ENCODE measurements at regions not wholly inside any gene's neighbourhood (a gene's known extent, or its start where the extent isn't known, plus 50 kb on each side); places are given as distances from the start of the nearest gene placed in this dataset.

GRCh38 chr13:74324338-74324737 is 190.1 kb upstream of the KLF12 start:
- no peak for ATAC-seq
- no peak for DNase-seq
- intact Hi-C loops (cut with DNase I, micrococcal nuclease): no loop called here

- DNase-seq: no peak
- no peak for ATAC-seq
- intact Hi-C loops (cut with DNase I, micrococcal nuclease): no loop called here
Measured at GRCh38 chr13:74322562-74322961, 188.4 kb upstream of the KLF12 start.

DNA sequence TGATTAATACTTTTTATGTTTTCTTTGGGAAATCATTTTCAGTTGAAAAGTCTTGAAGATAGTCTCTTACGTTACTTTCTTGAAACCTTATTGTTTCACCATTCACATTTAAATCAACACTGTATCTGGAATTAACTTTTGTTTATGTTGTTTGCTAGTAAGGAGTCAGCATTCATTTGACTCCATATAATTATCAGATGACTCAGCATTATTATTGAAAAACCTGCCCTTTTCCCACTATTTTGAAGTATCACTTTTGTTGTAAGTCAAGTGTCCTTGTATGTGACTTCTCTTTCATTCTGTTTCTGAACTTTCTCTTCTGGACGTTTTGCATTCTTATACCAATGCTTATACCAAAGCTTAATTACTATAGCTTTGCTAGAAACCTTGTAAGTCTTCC is 186.1 kb upstream of the KLF12 start:
- intact Hi-C loops (cut with DNase I, micrococcal nuclease): no loop called here
- DNase-seq: no peak
- no peak for ATAC-seq

DNA sequence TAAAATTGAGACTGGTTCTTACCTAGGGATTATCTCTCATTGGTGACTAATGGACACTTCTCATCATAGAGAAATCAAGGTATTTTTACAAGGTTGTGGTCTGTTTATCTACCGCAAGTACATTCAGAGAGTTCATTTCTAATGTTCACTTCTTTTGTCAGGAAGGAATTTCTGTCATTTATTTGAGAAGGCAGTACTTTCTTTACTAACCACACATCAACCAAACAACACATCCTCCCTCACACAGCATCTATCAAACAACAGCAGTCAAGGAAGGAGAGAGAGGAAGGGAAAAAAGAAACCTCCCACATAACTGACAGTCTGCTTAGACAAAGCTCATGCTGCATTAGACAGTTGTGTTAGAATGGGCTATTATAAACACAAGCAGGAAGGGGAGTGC is 182.3 kb upstream of the KLF12 start:
- ATAC-seq (no peak), DNase-seq (no peak)
- intact Hi-C loops (cut with DNase I, micrococcal nuclease): no loop called here

- ATAC-seq: no peak
- DNase-seq: no peak
- intact Hi-C loops (cut with DNase I, micrococcal nuclease): no loop called here
Measured at GRCh38 chr13:74306496-74306895, 172.3 kb upstream of the KLF12 start.

- intact Hi-C loops (cut with DNase I, micrococcal nuclease): no loop called here
- no peak for DNase-seq
- ATAC-seq: no peak
Measured at GRCh38 chr13:74305876-74306275, 171.7 kb upstream of the KLF12 start.

DNA sequence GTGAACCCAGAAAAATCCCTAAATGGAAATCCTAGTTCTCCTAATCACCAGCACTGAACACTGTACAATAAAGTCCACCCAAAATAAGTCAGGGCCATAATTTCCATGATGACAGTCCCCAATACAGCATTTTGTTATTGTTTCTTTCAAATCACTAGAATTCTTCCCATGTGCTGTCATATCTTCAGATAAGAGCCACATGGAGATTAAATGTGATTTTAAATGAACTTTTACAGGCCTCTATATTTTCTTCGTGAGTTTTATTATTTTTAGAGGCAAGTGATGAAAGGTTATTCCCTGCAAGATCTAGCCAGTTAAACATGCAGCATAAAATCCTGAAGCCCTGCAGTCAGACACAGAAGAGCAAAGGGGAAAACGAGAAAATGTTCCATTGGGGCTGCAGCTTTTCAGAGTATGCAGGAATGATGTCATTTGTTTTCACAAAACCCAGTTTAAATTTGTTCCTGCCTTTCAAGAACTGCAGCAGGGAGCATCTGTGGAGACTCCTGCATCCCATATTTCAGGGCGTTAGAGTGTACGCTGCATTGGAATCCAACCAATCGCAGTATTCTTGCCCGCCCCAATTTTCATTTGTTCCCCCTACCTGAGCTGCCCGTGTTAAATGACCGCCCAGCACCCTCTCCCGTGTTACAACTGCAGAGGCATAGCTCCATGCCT is 167.2 kb upstream of the KLF12 start:
- intact Hi-C loops (cut with DNase I, micrococcal nuclease): no loop called here
- no peak for DNase-seq
- no peak for ATAC-seq

- ATAC-seq (peak; percentile 51), DNase-seq (no peak)
Measured at GRCh38 chr13:74300162-74300561, 166.0 kb upstream of the KLF12 start.

DNA sequence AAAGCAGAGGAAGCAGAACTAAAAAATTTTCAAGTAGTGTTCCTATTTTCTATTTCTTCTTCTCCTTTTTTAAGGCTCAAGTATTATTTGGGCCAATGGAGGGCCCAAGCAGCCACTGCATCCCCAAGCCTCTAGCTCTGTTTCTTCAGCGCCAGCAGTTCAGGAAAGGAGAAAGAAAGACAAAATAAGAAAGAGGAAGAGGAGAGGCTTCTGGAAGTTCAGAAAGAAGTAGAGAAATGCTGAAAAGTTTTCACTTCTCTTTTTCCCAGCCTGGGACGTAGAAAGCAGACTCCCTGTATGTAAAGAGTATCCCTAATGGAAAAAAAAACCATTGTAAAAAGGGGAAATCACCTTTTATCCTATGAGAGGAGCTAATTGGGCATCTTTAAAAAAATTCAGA is 165.5 kb upstream of the KLF12 start:
- DNase-seq (no peak), ATAC-seq (no peak)

More at GRCh38 chr13:74300162-74300561, 166.0 kb upstream of the KLF12 start:
- intact Hi-C loops (cut with DNase I, micrococcal nuclease): no loop called here

DNA sequence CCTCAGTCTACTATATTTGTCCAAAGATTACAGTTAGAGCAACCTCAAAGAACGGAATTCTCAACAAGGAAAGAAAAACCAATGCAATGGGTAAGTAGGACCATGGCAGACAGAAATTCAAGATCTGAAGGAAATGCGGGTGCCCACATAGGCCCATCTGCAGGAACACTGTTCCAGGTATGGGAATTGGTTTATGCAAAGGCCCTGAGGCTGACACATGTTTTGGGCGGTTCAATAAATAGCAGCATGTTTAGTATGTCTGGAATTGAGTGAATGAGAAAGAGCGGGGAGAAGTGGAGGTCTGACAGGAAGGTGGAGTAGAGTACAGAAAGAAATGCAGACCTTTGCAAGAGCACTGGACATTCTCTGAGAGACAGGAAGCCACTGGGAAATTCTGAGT is 164.7 kb upstream of the KLF12 start:
- no peak for DNase-seq
- intact Hi-C loops (cut with DNase I, micrococcal nuclease): no loop called here
- no peak for ATAC-seq

More for the DNA sequence above, 165.5 kb upstream of the KLF12 start:
- intact Hi-C loops (cut with DNase I, micrococcal nuclease): no loop called here

- ATAC-seq: peak; percentile 15
- intact Hi-C loops (cut with DNase I, micrococcal nuclease): loop anchor here in 1 of 2 donors (5.0 to 10.0 kb wide), 3 partner anchors 158 to 535 kb away; partner anchors contain the start of gene KLF12
- DNase-seq: no peak
Measured at GRCh38 chr13:74289861-74290773, 155.9 kb upstream of the KLF12 start.

- ATAC-seq (no peak), DNase-seq (no peak)
- intact Hi-C loops (cut with DNase I, micrococcal nuclease): loop anchor here in 1 of 2 donors (5.0 to 10.0 kb wide), 3 partner anchors 157 to 534 kb away; partner anchors contain the start of gene KLF12
Measured at GRCh38 chr13:74289107-74289506, 154.9 kb upstream of the KLF12 start.

GRCh38 chr13:74288361-74288911 is 154.2 kb upstream of the KLF12 start:
- DNase-seq (peak; percentile 45 to 53), ATAC-seq (peak; percentile 56)
- intact Hi-C loops (cut with DNase I, micrococcal nuclease): loop anchor here in 1 of 2 donors (5.0 to 10.0 kb wide), 3 partner anchors 156 to 534 kb away; partner anchors contain the start of gene KLF12

- ATAC-seq: peak; percentile 80
- intact Hi-C loops (cut with DNase I, micrococcal nuclease): loop anchor here in 1 of 2 donors (5.0 to 10.0 kb wide), 3 partner anchors 155 to 533 kb away; partner anchors contain the start of gene KLF12
- peak; percentile 79 to 88 for DNase-seq
Measured at GRCh38 chr13:74287724-74288169, 153.5 kb upstream of the KLF12 start.

DNA sequence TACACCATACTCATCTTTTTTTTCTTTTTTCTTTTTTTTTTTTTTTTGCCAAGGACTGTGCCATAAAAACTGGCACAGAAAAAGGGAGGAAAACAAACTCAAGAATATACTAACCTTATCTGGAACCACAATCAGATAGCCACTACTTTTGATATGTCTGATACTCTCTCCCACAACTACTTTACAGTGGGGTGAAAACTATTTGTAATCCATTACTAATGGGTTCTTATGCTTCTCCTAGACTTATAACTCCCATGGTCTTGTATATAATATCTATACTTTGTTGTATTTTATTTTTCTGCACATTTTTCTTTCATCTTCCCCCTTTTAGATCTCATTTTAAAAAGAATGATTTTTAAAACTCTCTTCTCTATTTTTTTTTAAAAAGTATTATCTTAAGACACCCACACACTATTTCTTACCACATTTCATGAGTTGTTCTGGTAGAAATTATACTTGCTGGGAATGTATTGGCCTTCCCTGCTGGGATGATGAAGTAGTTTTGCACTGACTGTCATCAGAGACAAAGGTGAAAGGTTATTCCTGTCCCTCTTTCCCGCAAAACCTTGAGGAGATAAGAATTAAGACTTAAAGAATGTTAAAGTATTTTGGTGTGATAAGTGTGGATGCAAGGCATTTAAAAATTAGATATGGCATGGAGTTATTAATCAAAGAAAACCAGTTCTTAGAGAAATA is 146.7 kb upstream of the KLF12 start:
- ATAC-seq (no peak), DNase-seq (no peak)
- intact Hi-C loops (cut with DNase I, micrococcal nuclease): loop anchor here in 1 of 2 donors (10.0 kb wide), 2 partner anchors 446 to 526 kb away; no protein-coding TSS in a partner anchor

GRCh38 chr13:74280093-74280794 is 146.0 kb upstream of the KLF12 start:
- DNase-seq (no peak), ATAC-seq (peak; percentile 62)
- intact Hi-C loops (cut with DNase I, micrococcal nuclease): loop anchor here in 1 of 2 donors (10.0 kb wide), 2 partner anchors 445 to 525 kb away; no protein-coding TSS in a partner anchor

DNA sequence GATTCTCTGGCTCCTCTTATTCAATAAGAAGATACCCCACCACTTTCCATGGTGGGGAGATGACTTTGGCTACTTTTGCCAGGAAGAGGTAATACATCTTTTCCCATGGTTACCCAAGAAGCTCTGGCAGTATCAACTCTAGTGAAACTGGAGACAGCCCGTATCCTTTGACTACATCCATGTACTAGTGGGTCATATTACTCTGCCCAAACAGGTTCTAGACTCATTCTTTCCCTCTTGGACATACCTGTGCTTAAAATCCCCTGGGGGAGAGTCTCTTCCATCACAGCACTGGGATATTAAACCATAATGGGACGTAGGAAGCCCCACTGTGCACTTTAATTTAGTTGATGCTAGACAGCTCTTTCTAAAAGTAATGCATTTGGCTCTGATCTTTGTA is 144.7 kb upstream of the KLF12 start:
- ATAC-seq: no peak
- intact Hi-C loops (cut with DNase I, micrococcal nuclease): no loop called here

GRCh38 chr13:74274916-74275315 is 140.7 kb upstream of the KLF12 start:
- no peak for ATAC-seq
- DNase-seq: no peak
- intact Hi-C loops (cut with DNase I, micrococcal nuclease): no loop called here

More for the DNA sequence above, 144.7 kb upstream of the KLF12 start:
- no peak for DNase-seq
